Caco-2 (cell line): ENCODE measurements at regions not wholly inside any gene's neighbourhood (a gene's known extent, or its start where the extent isn't known, plus 50 kb on each side); places are given as distances from the start of the nearest gene placed in this dataset.

ENCODE experiments used
- BruUV-seq: library from RNA; stranded (reverse); fragments of 400-500 nt; replicated peaks from 2 replicates; lab custom pipeline; 2021; lab: Mats Ljungman, UMichigan
- CTCF ChIA-PET: fragments of 300-600 bp; sonication (Branson Sonifier 250); formaldehyde crosslinking; loops from one replicate; lab custom pipeline; 2022; ENCODE audit warnings: antibody characterized with exemption; lab: Charles Lee
- POLR2A ChIA-PET: fragments of 300-600 bp; sonication (Branson Sonifier 250); formaldehyde crosslinking; loops from one replicate; lab custom pipeline; 2022; ENCODE audit warnings: antibody characterized with exemption; lab: Charles Lee
- DNase-seq, 2 experiments: peaks; one replicate each; pipeline versions ENCODE4 v3.0.0 to v3.0.0-alpha.2; 2020 to 2022
- H3K27me3 ChIP-seq: replicated peaks from 2 replicates; pipeline ENCODE4 v1.6.0; 2011; ENCODE audit warnings: low read length; ENCODE audit not compliant: control insufficient read depth, insufficient read depth
- H3K36me3 ChIP-seq: 2 replicates; pipeline ENCODE4 v1.5.1; 2011; ENCODE audit warnings: low read length; ENCODE audit not compliant: control insufficient read depth, insufficient read depth
- H3K4me1 ChIP-seq: fragments of 250-450 bp; sonication (Bioruptor Pico); 2 replicates; pipeline ENCODE4 v1.5.1; 2020; ENCODE audit warnings: mild to moderate bottlenecking
- H3K4me3 ChIP-seq: 2 replicates; pipeline ENCODE4 v1.5.1; 2011; ENCODE audit warnings: low read depth, mild to moderate bottlenecking, control low read depth, low read length
- H3K9me3 ChIP-seq: fragments of 250-450 bp; sonication (Bioruptor Pico); 2 replicates; pipeline ENCODE4 v1.5.1; 2020; ENCODE audit warnings: mild to moderate bottlenecking, moderate library complexity
- H3K27ac Mint-ChIP-seq: one replicate; pipeline ENCODE4 v1.8.0; 2022; ENCODE audit warnings: mixed read lengths; ENCODE audit not compliant: unreplicated experiment
- H3K27me3 Mint-ChIP-seq: one replicate; pipeline ENCODE4 v1.8.0; 2022; ENCODE audit warnings: mixed read lengths; ENCODE audit not compliant: insufficient read depth, unreplicated experiment
- H3K36me3 Mint-ChIP-seq: one replicate; pipeline ENCODE4 v1.8.0; 2022; ENCODE audit warnings: mild to moderate bottlenecking, mixed read lengths; ENCODE audit not compliant: insufficient read depth, unreplicated experiment
- H3K4me1 Mint-ChIP-seq: one replicate; pipeline ENCODE4 v1.8.0; 2022; ENCODE audit warnings: low read depth, mixed read lengths; ENCODE audit not compliant: unreplicated experiment
- H3K4me3 Mint-ChIP-seq: one replicate; pipeline ENCODE4 v1.8.0; 2022; ENCODE audit warnings: mild to moderate bottlenecking, moderate library complexity, mixed read lengths; ENCODE audit not compliant: unreplicated experiment
- H3K9me3 Mint-ChIP-seq: one replicate; pipeline ENCODE4 v1.8.0; 2022; ENCODE audit warnings: mixed read lengths; ENCODE audit not compliant: unreplicated experiment
- CTCF ChIP-seq, 2 experiments: fragments of 200-600 bp in 1 of 2; IDR thresholded peaks; 1 replicate in 1 of 2; 2 replicates in 1 of 2; pipeline versions ENCODE4 v1.5.1 to v1.8.0; 2011 to 2022; ENCODE audit warnings: antibody characterized with exemption in 1 of 2, control low read depth in 1 of 2, inconsistent platforms in 1 of 2, low read depth in 1 of 2, low read length in 1 of 2, mild to moderate bottlenecking in 1 of 2, moderate library complexity in 1 of 2; ENCODE audit not compliant: insufficient read depth in 1 of 2, severe bottlenecking in 1 of 2, unreplicated experiment in 1 of 2
- intact Hi-C: fragments of 100-400 bp; cut with micrococcal nuclease; formaldehyde crosslinking; loops from one replicate; pipeline ENCODE4 v1.10.0; 2022; ENCODE audit not compliant: unreplicated experiment

- peaks cover 25% of the 10 kb centered on the region for H3K9me3 Mint-ChIP-seq
- no peak overlapping the region for H3K27ac Mint-ChIP-seq
- CTCF ChIA-PET, result no interaction called here
Observed at GRCh38 chr14:101352567-101352966, 208.7 kb upstream of the DIO3 start.

DNA sequence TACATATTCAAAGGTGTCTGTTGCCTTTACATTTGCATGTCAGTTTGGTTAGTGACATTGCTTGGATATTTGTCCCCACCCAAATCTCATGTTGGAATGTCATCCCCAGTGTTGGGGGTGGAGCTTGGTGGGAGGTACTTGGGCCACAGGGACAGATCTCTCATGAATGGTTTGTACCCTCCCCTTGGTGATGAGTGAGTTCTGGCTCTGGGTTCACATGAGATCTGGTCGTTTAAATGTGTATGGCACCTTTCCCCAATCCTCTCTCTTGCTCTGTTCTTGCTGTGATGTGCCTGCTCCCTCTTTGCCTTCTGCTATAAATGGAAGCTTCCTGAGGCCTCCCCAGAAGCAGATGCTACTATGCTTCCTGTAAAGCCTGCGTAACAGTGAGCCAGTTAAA lies 207.9 kb upstream of the DIO3 start:
- H3K27ac Mint-ChIP-seq, result no peak overlapping the region
- no peak overlapping the region for H3K4me3 ChIP-seq
- no TSS peak for BruUV-seq
- H3K9me3 Mint-ChIP-seq, result peaks cover 25% of the 10 kb centered on the region
- ChIA-PET CTCF (no interaction called here), POLR2A (no interaction called here)
- H3K36me3 ChIP-seq, result no peaks in the 10 kb centered on the region
- H3K4me1 ChIP-seq, result no peaks in the 10 kb centered on the region
- TF ChIP-seq CTCF (IDR thresholded peaks at IDR 0.05; ENCODE audit: insufficient read depth in 1 of 2, low read depth in 1 of 2, low read length in 1 of 2, severe bottlenecking in 1 of 2, unreplicated experiment in 1 of 2), result no peak
- DNase-seq, result no peak
- no peaks in the 10 kb centered on the region for H3K27me3 ChIP-seq
- intact Hi-C loops, result no loop called here
- no peaks in the 10 kb centered on the region for H3K4me1 Mint-ChIP-seq
- H3K9me3 ChIP-seq, result 0 out of 2 replicates have a peak, but pooled peaks cover 3% of the 10 kb centered on the region
- H3K27me3 Mint-ChIP-seq, result no peaks in the 10 kb centered on the region
- H3K36me3 Mint-ChIP-seq, result no peaks in the 10 kb centered on the region
- H3K4me3 Mint-ChIP-seq, result no peak overlapping the region

More at GRCh38 chr14:101352567-101352966, 208.7 kb upstream of the DIO3 start:
- no peaks in the 10 kb centered on the region for H3K27me3 Mint-ChIP-seq
- no peaks in the 10 kb centered on the region for H3K4me1 Mint-ChIP-seq
- H3K27me3 ChIP-seq, result no peaks in the 10 kb centered on the region
- no TSS peak for BruUV-seq
- intact Hi-C loops, result no loop called here
- POLR2A ChIA-PET, result no interaction called here
- no peaks in the 10 kb centered on the region for H3K4me1 ChIP-seq
- TF ChIP-seq CTCF (IDR thresholded peaks at IDR 0.05; ENCODE audit: insufficient read depth in 1 of 2, low read depth in 1 of 2, low read length in 1 of 2, severe bottlenecking in 1 of 2, unreplicated experiment in 1 of 2), result no peak
- 0 out of 2 replicates have a peak, but pooled peaks cover 3% of the 10 kb centered on the region for H3K9me3 ChIP-seq
- no peak overlapping the region for H3K4me3 Mint-ChIP-seq
- DNase-seq, result peak in 1 of 2 experiments; percentile 4
- no peak overlapping the region for H3K4me3 ChIP-seq
- H3K36me3 Mint-ChIP-seq, result no peaks in the 10 kb centered on the region
- no peaks in the 10 kb centered on the region for H3K36me3 ChIP-seq

GRCh38 chr14:101354726-101355125 lies 206.6 kb upstream of the DIO3 start:
- BruUV-seq, result no TSS peak
- ChIA-PET POLR2A (no interaction called here), CTCF (no interaction called here)
- Histone ChIP-seq H3K4me1 (no peaks in the 10 kb centered on the region), H3K27me3 (no peaks in the 10 kb centered on the region), H3K9me3 (0 out of 2 replicates have a peak, but pooled peaks cover 3% of the 10 kb centered on the region), H3K4me3 (no peak overlapping the region), H3K36me3 (no peaks in the 10 kb centered on the region)
- no peak for TF ChIP-seq CTCF (IDR thresholded peaks at IDR 0.05; ENCODE audit: insufficient read depth in 1 of 2, low read depth in 1 of 2, low read length in 1 of 2, severe bottlenecking in 1 of 2, unreplicated experiment in 1 of 2)
- DNase-seq, result peak in 1 of 2 experiments; percentile 6
- intact Hi-C loops, result no loop called here
- Mint-ChIP-seq H3K27ac (no peak overlapping the region), H3K36me3 (no peaks in the 10 kb centered on the region), H3K4me3 (no peak overlapping the region), H3K9me3 (peaks cover 25% of the 10 kb centered on the region), H3K4me1 (no peaks in the 10 kb centered on the region), H3K27me3 (no peaks in the 10 kb centered on the region)
